SK-N-SH treated with all-trans-retinoic acid at 6 μM for 48 hours (cell line): ENCODE measurements at regions not wholly inside any gene's neighbourhood (a gene's known extent, or its start where the extent isn't known, plus 50 kb on each side); places are given as distances from the start of the nearest gene placed in this dataset.
"Not testable (repeated sequence)": the region's sequence is repeated elsewhere in the genome, so short reads cannot be mapped to it uniquely, and the experiment has no call there.

Source experiments
- ATAC-seq: fragments of 200-7000 bp; cut with Tn5 transposase; 3 replicates; pipeline ENCODE4 v1.9.1; 2020; ENCODE audit warnings: mild to moderate bottlenecking, moderate library complexity
- BACH2 ChIP-seq: fragments of 250-450 bp; sonication (Bioruptor Pico); IDR thresholded peaks from 2 replicates; pipeline ENCODE4 v1.9.0; 2021; ENCODE audit warnings: mild to moderate bottlenecking, borderline replicate concordance
- CSDC2 ChIP-seq: fragments of 250-450 bp; sonication (Bioruptor Pico); IDR thresholded peaks from 2 replicates; pipeline ENCODE4 v1.5.0; 2020; ENCODE audit warnings: mild to moderate bottlenecking, moderate library complexity
- ESRRG ChIP-seq: fragments of 250-450 bp; sonication (Bioruptor Pico); IDR thresholded peaks from 2 replicates; pipeline ENCODE4 v1.6.1; 2021; ENCODE audit warnings: mild to moderate bottlenecking
- GLIS3 ChIP-seq: fragments of 250-450 bp; sonication (Bioruptor Pico); IDR thresholded peaks from 2 replicates; pipeline ENCODE4 v1.5.0; 2020; ENCODE audit warnings: mild to moderate bottlenecking, moderate library complexity
- ISL1 ChIP-seq: fragments of 250-450 bp; sonication (Bioruptor Pico); IDR thresholded peaks from 2 replicates; pipeline ENCODE4 v2.1.2; 2022; ENCODE audit warnings: mild to moderate bottlenecking, moderate library complexity
- PATZ1 ChIP-seq: fragments of 250-450 bp; sonication (Bioruptor Pico); IDR thresholded peaks from 2 replicates; pipeline ENCODE4 v1.8.0; 2020; ENCODE audit warnings: mild to moderate bottlenecking, moderate library complexity, borderline replicate concordance
- PPARA ChIP-seq: fragments of 250-450 bp; sonication (Bioruptor Pico); IDR thresholded peaks from 2 replicates; pipeline ENCODE4 v1.5.0; 2020; ENCODE audit warnings: mild to moderate bottlenecking, borderline replicate concordance
- SNAI2 ChIP-seq: fragments of 250-450 bp; sonication (Bioruptor Pico); IDR thresholded peaks from 2 replicates; pipeline ENCODE4 v1.5.0; 2020; ENCODE audit warnings: mild to moderate bottlenecking, moderate library complexity
- TCF4 ChIP-seq: fragments of 250-450 bp; sonication (Bioruptor Pico); IDR thresholded peaks from 2 replicates; pipeline ENCODE4 v1.8.0; 2021; ENCODE audit warnings: mild to moderate bottlenecking, moderate library complexity, borderline replicate concordance
- TSHZ2 ChIP-seq: fragments of 250-450 bp; sonication (Bioruptor Pico); IDR thresholded peaks from 2 replicates; pipeline ENCODE4 v1.5.0; 2020; ENCODE audit warnings: mild to moderate bottlenecking, moderate library complexity
- ZFP3 ChIP-seq: fragments of 250-450 bp; sonication (Bioruptor Pico); IDR thresholded peaks from 2 replicates; pipeline ENCODE4 v1.5.0; 2020; ENCODE audit warnings: mild to moderate bottlenecking, moderate library complexity
- ZFP30 ChIP-seq: fragments of 450-650 bp; formaldehyde crosslinking; IDR thresholded peaks from 2 replicates; pipeline ENCODE4 v1.5.0; 2022; ENCODE audit warnings: mild to moderate bottlenecking, moderate library complexity
- ZNF565 ChIP-seq: fragments of 450-650 bp; formaldehyde crosslinking; conservative IDR thresholded peaks from 2 replicates; pipeline ENCODE4 v1.5.0; 2020; ENCODE audit warnings: low read depth, mild to moderate bottlenecking, moderate library complexity
- ZNF70 ChIP-seq: fragments of 450-650 bp; formaldehyde crosslinking; IDR thresholded peaks from 2 replicates; pipeline ENCODE4 v1.5.0; 2020; ENCODE audit warnings: mild to moderate bottlenecking, moderate library complexity
- ZNF8 ChIP-seq: fragments of 450-650 bp; formaldehyde crosslinking; IDR thresholded peaks from 2 replicates; pipeline ENCODE4 v1.5.0; 2020; ENCODE audit warnings: mild to moderate bottlenecking, moderate library complexity
- TF ChIP-seq, protein P1 (sequence below): fragments of 250-450 bp; sonication (Bioruptor Pico); IDR thresholded peaks from 2 replicates; pipeline ENCODE4 v1.5.1; 2021; ENCODE audit warnings: mild to moderate bottlenecking, moderate library complexity
- TF ChIP-seq, protein P2 (sequence below): fragments of 250-450 bp; sonication (Bioruptor Pico); IDR thresholded peaks from 2 replicates; pipeline ENCODE4 v1.8.0; 2021; ENCODE audit warnings: low read depth, mild to moderate bottlenecking, moderate library complexity, borderline replicate concordance
- TF ChIP-seq, protein P3 (sequence below): fragments of 250-450 bp; sonication (Bioruptor Pico); IDR thresholded peaks from 2 replicates; pipeline ENCODE4 v1.5.1; 2020; ENCODE audit warnings: low read depth, mild to moderate bottlenecking, moderate library complexity

- TF ChIP-seq ZNF565 (CRISPR knock-in tag) (no peak), ZFP30 (CRISPR knock-in tag) (no peak), PATZ1 (no peak), ZFP3 (CRISPR knock-in tag) (no peak), TSHZ2 (CRISPR knock-in tag) (no peak), ESRRG (CRISPR knock-in tag) (no peak), SNAI2 (CRISPR knock-in tag) (no peak), CSDC2 (CRISPR knock-in tag) (no peak), ISL1 (no peak), GLIS3 (CRISPR knock-in tag) (no peak), TCF4 (no peak), PPARA (CRISPR knock-in tag) (no peak), BACH2 (CRISPR knock-in tag) (no peak)
- TF ChIP-seq, protein P1, sequence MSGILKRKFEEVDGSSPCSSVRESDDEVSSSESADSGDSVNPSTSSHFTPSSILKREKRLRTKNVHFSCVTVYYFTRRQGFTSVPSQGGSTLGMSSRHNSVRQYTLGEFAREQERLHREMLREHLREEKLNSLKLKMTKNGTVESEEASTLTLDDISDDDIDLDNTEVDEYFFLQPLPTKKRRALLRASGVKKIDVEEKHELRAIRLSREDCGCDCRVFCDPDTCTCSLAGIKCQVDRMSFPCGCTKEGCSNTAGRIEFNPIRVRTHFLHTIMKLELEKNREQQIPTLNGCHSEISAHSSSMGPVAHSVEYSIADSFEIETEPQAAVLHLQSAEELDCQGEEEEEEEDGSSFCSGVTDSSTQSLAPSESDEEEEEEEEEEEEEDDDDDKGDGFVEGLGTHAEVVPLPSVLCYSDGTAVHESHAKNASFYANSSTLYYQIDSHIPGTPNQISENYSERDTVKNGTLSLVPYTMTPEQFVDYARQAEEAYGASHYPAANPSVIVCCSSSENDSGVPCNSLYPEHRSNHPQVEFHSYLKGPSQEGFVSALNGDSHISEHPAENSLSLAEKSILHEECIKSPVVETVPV, result no peak
- TF ChIP-seq, protein P2, sequence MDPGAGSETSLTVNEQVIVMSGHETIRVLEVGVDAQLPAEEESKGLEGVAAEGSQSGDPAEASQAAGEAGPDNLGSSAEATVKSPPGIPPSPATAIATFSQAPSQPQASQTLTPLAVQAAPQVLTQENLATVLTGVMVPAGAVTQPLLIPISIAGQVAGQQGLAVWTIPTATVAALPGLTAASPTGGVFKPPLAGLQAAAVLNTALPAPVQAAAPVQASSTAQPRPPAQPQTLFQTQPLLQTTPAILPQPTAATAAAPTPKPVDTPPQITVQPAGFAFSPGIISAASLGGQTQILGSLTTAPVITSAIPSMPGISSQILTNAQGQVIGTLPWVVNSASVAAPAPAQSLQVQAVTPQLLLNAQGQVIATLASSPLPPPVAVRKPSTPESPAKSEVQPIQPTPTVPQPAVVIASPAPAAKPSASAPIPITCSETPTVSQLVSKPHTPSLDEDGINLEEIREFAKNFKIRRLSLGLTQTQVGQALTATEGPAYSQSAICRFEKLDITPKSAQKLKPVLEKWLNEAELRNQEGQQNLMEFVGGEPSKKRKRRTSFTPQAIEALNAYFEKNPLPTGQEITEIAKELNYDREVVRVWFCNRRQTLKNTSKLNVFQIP (CRISPR knock-in tag), result no peak
- TF ChIP-seq, protein P3, sequence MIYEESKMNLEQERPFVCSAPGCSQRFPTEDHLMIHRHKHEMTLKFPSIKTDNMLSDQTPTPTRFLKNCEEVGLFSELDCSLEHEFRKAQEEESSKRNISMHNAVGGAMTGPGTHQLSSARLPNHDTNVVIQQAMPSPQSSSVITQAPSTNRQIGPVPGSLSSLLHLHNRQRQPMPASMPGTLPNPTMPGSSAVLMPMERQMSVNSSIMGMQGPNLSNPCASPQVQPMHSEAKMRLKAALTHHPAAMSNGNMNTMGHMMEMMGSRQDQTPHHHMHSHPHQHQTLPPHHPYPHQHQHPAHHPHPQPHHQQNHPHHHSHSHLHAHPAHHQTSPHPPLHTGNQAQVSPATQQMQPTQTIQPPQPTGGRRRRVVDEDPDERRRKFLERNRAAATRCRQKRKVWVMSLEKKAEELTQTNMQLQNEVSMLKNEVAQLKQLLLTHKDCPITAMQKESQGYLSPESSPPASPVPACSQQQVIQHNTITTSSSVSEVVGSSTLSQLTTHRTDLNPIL, result no peak
- no peak for ATAC-seq
Measured at GRCh38 chr2:72023678-72024390, 123.8 kb downstream of the CYP26B1 start.

DNA sequence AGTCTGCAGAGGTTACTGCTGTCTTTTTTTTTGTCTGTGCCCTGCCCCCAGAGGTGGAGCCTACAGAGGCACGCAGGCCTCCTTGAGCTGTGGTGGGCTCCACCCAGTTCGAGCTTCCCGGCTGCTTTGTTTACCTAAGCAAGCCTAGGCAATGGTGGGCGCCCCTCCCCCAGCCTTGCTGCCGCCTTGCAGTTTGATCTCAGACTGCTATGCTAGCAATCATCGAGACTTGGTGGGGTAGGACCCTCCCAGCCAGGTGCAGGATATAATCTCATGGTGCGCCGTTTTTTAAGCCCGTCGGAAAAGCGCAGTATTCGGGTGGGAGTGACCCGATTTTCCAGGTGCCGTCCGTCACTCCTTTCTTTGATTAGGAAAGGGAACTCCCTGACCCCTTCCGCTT lies 126.3 kb downstream of the CYP26B1 start:
- not testable (repeated sequence) for ATAC-seq

DNA sequence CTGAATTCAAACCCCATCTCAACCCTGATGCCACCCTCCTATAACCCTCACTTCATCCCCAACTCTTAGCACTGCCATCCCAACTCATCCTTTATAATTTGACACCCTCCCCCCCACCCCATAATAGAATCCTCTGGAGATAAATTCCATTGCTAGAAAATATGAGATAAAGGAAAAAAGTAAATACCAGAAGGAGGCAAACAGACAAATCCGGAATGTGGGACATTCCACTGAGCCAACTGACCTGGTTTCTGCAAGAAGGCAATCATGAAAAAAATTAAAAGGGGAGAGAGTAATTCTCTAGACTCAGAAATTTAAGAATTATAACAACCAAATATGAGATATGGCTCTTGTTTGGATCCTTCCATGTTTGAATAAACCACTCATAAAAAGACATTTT lies 132.4 kb downstream of the CYP26B1 start:
- no peak for ATAC-seq
- no peak for TF ChIP-seq PATZ1
- no peak for TF ChIP-seq SNAI2 (CRISPR knock-in tag)
- TF ChIP-seq, protein P1, result no peak
- TF ChIP-seq, protein P3, result no peak
- no peak for TF ChIP-seq ZNF70
- TF ChIP-seq ZNF565 (CRISPR knock-in tag), result no peak
- no peak for TF ChIP-seq ZNF8
- TF ChIP-seq ISL1, result no peak
- TF ChIP-seq, all 23 proteins: peak for 0
